ENCODE measurements at regions not wholly inside any gene's neighbourhood (a gene's known extent, or its start where the extent isn't known, plus 50 kb on each side); places are given as distances from the start of the nearest gene placed in this dataset.

- H3K27ac ChIP-seq (ENCODE audit: low read length): no peak overlapping the region
- H3K9me3 ChIP-seq (ENCODE audit: control insufficient read depth in 1 of 2, low read length in 2 of 2): no peaks in the 10 kb centered on the region
- no peaks in the 10 kb centered on the region for H3K36me3 ChIP-seq (ENCODE audit: control insufficient read depth in 1 of 2, insufficient read depth in 2 of 2, low read length in 2 of 2)
Observed at GRCh38 chr11:112611771-112612170, 349.4 kb upstream of the NCAM1 start.

GRCh38 chr11:112612250-112612849 is 348.9 kb upstream of the NCAM1 start:
- Histone ChIP-seq H3K36me3 (ENCODE audit: control insufficient read depth in 1 of 2, insufficient read depth in 2 of 2, low read length in 2 of 2) (no peaks in the 10 kb centered on the region), H3K27ac (ENCODE audit: low read length) (no peak overlapping the region), H3K4me1 (ENCODE audit: control insufficient read depth in 1 of 2, insufficient read depth in 2 of 2, low read length in 2 of 2) (peaks cover 0 to 12% of the 10 kb centered on the region in 2 donors), H3K9me3 (ENCODE audit: control insufficient read depth in 1 of 2, low read length in 2 of 2) (no peaks in the 10 kb centered on the region), H3K27me3 (ENCODE audit: low read depth, low read length) (no peaks in the 10 kb centered on the region), H3K4me3 (ENCODE audit: low read depth in 1 of 2, low read length in 2 of 2) (no peak overlapping the region)

More at GRCh38 chr11:112611771-112612170, 349.4 kb upstream of the NCAM1 start:
- Histone ChIP-seq H3K4me1 (ENCODE audit: control insufficient read depth in 1 of 2, insufficient read depth in 2 of 2, low read length in 2 of 2) (peaks cover 0 to 12% of the 10 kb centered on the region in 2 donors), H3K27me3 (ENCODE audit: low read depth, low read length) (no peaks in the 10 kb centered on the region), H3K4me3 (ENCODE audit: low read depth in 1 of 2, low read length in 2 of 2) (no peak overlapping the region)

- Histone ChIP-seq H3K27me3 (ENCODE audit: low read depth, low read length) (no peaks in the 10 kb centered on the region), H3K27ac (ENCODE audit: low read length) (no peak overlapping the region), H3K4me1 (ENCODE audit: control insufficient read depth in 1 of 2, insufficient read depth in 2 of 2, low read length in 2 of 2) (peaks cover 0 to 12% of the 10 kb centered on the region in 2 donors), H3K36me3 (ENCODE audit: control insufficient read depth in 1 of 2, insufficient read depth in 2 of 2, low read length in 2 of 2) (no peaks in the 10 kb centered on the region), H3K4me3 (ENCODE audit: low read depth in 1 of 2, low read length in 2 of 2) (no peak overlapping the region), H3K9me3 (ENCODE audit: control insufficient read depth in 1 of 2, low read length in 2 of 2) (no peaks in the 10 kb centered on the region)
Observed at GRCh38 chr11:112613051-112613972, 347.9 kb upstream of the NCAM1 start.

GRCh38 chr11:112614605-112615004 is 346.6 kb upstream of the NCAM1 start:
- Histone ChIP-seq H3K4me3 (ENCODE audit: low read depth in 1 of 2, low read length in 2 of 2) (no peak overlapping the region), H3K4me1 (ENCODE audit: control insufficient read depth in 1 of 2, insufficient read depth in 2 of 2, low read length in 2 of 2) (peaks cover 0 to 12% of the 10 kb centered on the region in 2 donors), H3K9me3 (ENCODE audit: control insufficient read depth in 1 of 2, low read length in 2 of 2) (no peaks in the 10 kb centered on the region), H3K36me3 (ENCODE audit: control insufficient read depth in 1 of 2, insufficient read depth in 2 of 2, low read length in 2 of 2) (no peaks in the 10 kb centered on the region), H3K27me3 (ENCODE audit: low read depth, low read length) (no peaks in the 10 kb centered on the region), H3K27ac (ENCODE audit: low read length) (no peak overlapping the region)

- H3K9me3 ChIP-seq (ENCODE audit: control insufficient read depth in 1 of 2, low read length in 2 of 2): no peaks in the 10 kb centered on the region
- H3K4me1 ChIP-seq (ENCODE audit: control insufficient read depth in 1 of 2, insufficient read depth in 2 of 2, low read length in 2 of 2): peaks cover 0 to 12% of the 10 kb centered on the region in 2 donors
- H3K4me3 ChIP-seq (ENCODE audit: low read depth in 1 of 2, low read length in 2 of 2): no peak overlapping the region
- H3K27me3 ChIP-seq (ENCODE audit: low read depth, low read length): no peaks in the 10 kb centered on the region
- no peak overlapping the region for H3K27ac ChIP-seq (ENCODE audit: low read length)
- H3K36me3 ChIP-seq (ENCODE audit: control insufficient read depth in 1 of 2, insufficient read depth in 2 of 2, low read length in 2 of 2): no peaks in the 10 kb centered on the region
Observed at GRCh38 chr11:112615238-112615637, 346.0 kb upstream of the NCAM1 start.

GRCh38 chr11:112615891-112616290 is 345.3 kb upstream of the NCAM1 start:
- Histone ChIP-seq H3K27ac (ENCODE audit: low read length) (no peak overlapping the region), H3K36me3 (ENCODE audit: control insufficient read depth in 1 of 2, insufficient read depth in 2 of 2, low read length in 2 of 2) (no peaks in the 10 kb centered on the region), H3K4me3 (ENCODE audit: low read depth in 1 of 2, low read length in 2 of 2) (no peak overlapping the region), H3K27me3 (ENCODE audit: low read depth, low read length) (no peaks in the 10 kb centered on the region), H3K4me1 (ENCODE audit: control insufficient read depth in 1 of 2, insufficient read depth in 2 of 2, low read length in 2 of 2) (peaks cover 0 to 12% of the 10 kb centered on the region in 2 donors), H3K9me3 (ENCODE audit: control insufficient read depth in 1 of 2, low read length in 2 of 2) (no peaks in the 10 kb centered on the region)

- Histone ChIP-seq H3K9me3 (ENCODE audit: control insufficient read depth in 1 of 2, low read length in 2 of 2) (no peaks in the 10 kb centered on the region), H3K4me1 (ENCODE audit: control insufficient read depth in 1 of 2, insufficient read depth in 2 of 2, low read length in 2 of 2) (peaks cover 0 to 12% of the 10 kb centered on the region in 2 donors), H3K36me3 (ENCODE audit: control insufficient read depth in 1 of 2, insufficient read depth in 2 of 2, low read length in 2 of 2) (no peaks in the 10 kb centered on the region), H3K4me3 (ENCODE audit: low read depth in 1 of 2, low read length in 2 of 2) (no peak overlapping the region), H3K27ac (ENCODE audit: low read length) (no peak overlapping the region), H3K27me3 (ENCODE audit: low read depth, low read length) (no peaks in the 10 kb centered on the region)
Observed at GRCh38 chr11:112616327-112617097, 344.7 kb upstream of the NCAM1 start.

- Histone ChIP-seq H3K36me3 (ENCODE audit: control insufficient read depth in 1 of 2, insufficient read depth in 2 of 2, low read length in 2 of 2) (no peaks in the 10 kb centered on the region), H3K27me3 (ENCODE audit: low read depth, low read length) (no peaks in the 10 kb centered on the region), H3K4me3 (ENCODE audit: low read depth in 1 of 2, low read length in 2 of 2) (no peak overlapping the region), H3K27ac (ENCODE audit: low read length) (no peak overlapping the region), H3K4me1 (ENCODE audit: control insufficient read depth in 1 of 2, insufficient read depth in 2 of 2, low read length in 2 of 2) (peaks cover 0 to 7% of the 10 kb centered on the region in 2 donors), H3K9me3 (ENCODE audit: control insufficient read depth in 1 of 2, low read length in 2 of 2) (no peaks in the 10 kb centered on the region)
Observed at GRCh38 chr11:112617098-112617425, 344.2 kb upstream of the NCAM1 start.

GRCh38 chr11:112617977-112618826 is 343.0 kb upstream of the NCAM1 start:
- H3K27me3 ChIP-seq (ENCODE audit: low read depth, low read length): no peaks in the 10 kb centered on the region

GRCh38 chr11:112619106-112619505 is 342.1 kb upstream of the NCAM1 start:
- Histone ChIP-seq H3K27ac (ENCODE audit: low read length) (no peak overlapping the region), H3K9me3 (ENCODE audit: control insufficient read depth in 1 of 2, low read length in 2 of 2) (no peaks in the 10 kb centered on the region), H3K4me1 (ENCODE audit: control insufficient read depth in 1 of 2, insufficient read depth in 2 of 2, low read length in 2 of 2) (no peaks in the 10 kb centered on the region), H3K27me3 (ENCODE audit: low read depth, low read length) (no peaks in the 10 kb centered on the region), H3K4me3 (ENCODE audit: low read depth in 1 of 2, low read length in 2 of 2) (no peak overlapping the region), H3K36me3 (ENCODE audit: control insufficient read depth in 1 of 2, insufficient read depth in 2 of 2, low read length in 2 of 2) (no peaks in the 10 kb centered on the region)

More at GRCh38 chr11:112617977-112618826, 343.0 kb upstream of the NCAM1 start:
- Histone ChIP-seq H3K27ac (ENCODE audit: low read length) (no peak overlapping the region), H3K9me3 (ENCODE audit: control insufficient read depth in 1 of 2, low read length in 2 of 2) (no peaks in the 10 kb centered on the region), H3K36me3 (ENCODE audit: control insufficient read depth in 1 of 2, insufficient read depth in 2 of 2, low read length in 2 of 2) (no peaks in the 10 kb centered on the region), H3K4me3 (ENCODE audit: low read depth in 1 of 2, low read length in 2 of 2) (no peak overlapping the region), H3K4me1 (ENCODE audit: control insufficient read depth in 1 of 2, insufficient read depth in 2 of 2, low read length in 2 of 2) (no peaks in the 10 kb centered on the region)

Data from muscle layer of duodenum (tissue), 2 donors.